Right lobe of liver (tissue), 4 donors: ENCODE measurements at regions not wholly inside any gene's neighbourhood (a gene's known extent, or its start where the extent isn't known, plus 50 kb on each side); places are given as distances from the start of the nearest gene placed in this dataset.

Experiments
- CTCF ChIP-seq, 4 donors: fragments of 200-600 bp in 3 of 4; fragments of 450-650 bp in 1 of 4; IDR thresholded peaks; one replicate each; pipeline versions ENCODE4 v1.5.1 to v1.8.0; 2016 to 2022; ENCODE audit warnings: antibody characterized with exemption in 4 of 4, mild to moderate bottlenecking in 2 of 4
- POLR2A ChIP-seq: fragments of 450-650 bp; IDR thresholded peaks from one replicate; pipeline ENCODE4 v1.6.1; 2017; ENCODE audit warnings: antibody characterized with exemption, mild to moderate bottlenecking
- donor health status: DM: no; HTN: no; CAD: no.
- donor health status: DM: no; HTN: no; CAD: no.
- donor health status: DM: no; HTN: yes; CAD: no.

- TF ChIP-seq CTCF (IDR thresholded peaks at IDR 0.05) (no peak), POLR2A (no peak)
These were observed 113.7 kb upstream of the DGKB start for GRCh38 chr7:15016315-15016667.
